PFSK-1 (cell line): ENCODE measurements at regions not wholly inside any gene's neighbourhood (a gene's known extent, or its start where the extent isn't known, plus 50 kb on each side); places are given as distances from the start of the nearest gene placed in this dataset.

ENCODE experiments used
- FOXP2 ChIP-seq: optimal IDR thresholded peaks from 2 replicates; pipeline ENCODE3; 2011; ENCODE audit warnings: borderline replicate concordance, control low read depth, inconsistent platforms; ENCODE audit not compliant: insufficient read depth; ENCODE audit errors: extremely low read length, extremely low read depth
- POLR2AphosphoS5 ChIP-seq: IDR thresholded peaks from 2 replicates; pipeline ENCODE4 v1.6.1; 2012; ENCODE audit warnings: low read depth, mild to moderate bottlenecking, control low read depth, low read length, moderate library complexity
- SIN3A ChIP-seq: IDR thresholded peaks from 2 replicates; pipeline ENCODE4 v1.6.1; 2012; ENCODE audit warnings: mild to moderate bottlenecking, low read length, moderate library complexity, borderline replicate concordance; ENCODE audit not compliant: insufficient read depth
- TAF1 ChIP-seq: IDR thresholded peaks from 2 replicates; pipeline ENCODE4 v1.6.1; 2012; ENCODE audit warnings: low read length, control low read depth, borderline replicate concordance; ENCODE audit not compliant: insufficient read depth
- TF ChIP-seq, protein P1 (sequence below), 2 experiments: IDR thresholded peaks; 2 replicates each; pipeline versions ENCODE4 v1.6.1 to v1.8.0; 2011 to 2012; ENCODE audit warnings: low read depth in 2 of 2, low read length in 2 of 2, control low read depth in 1 of 2, inconsistent platforms in 1 of 2, mild to moderate bottlenecking in 1 of 2, moderate library complexity in 1 of 2; ENCODE audit not compliant: insufficient read depth in 1 of 2

DNA sequence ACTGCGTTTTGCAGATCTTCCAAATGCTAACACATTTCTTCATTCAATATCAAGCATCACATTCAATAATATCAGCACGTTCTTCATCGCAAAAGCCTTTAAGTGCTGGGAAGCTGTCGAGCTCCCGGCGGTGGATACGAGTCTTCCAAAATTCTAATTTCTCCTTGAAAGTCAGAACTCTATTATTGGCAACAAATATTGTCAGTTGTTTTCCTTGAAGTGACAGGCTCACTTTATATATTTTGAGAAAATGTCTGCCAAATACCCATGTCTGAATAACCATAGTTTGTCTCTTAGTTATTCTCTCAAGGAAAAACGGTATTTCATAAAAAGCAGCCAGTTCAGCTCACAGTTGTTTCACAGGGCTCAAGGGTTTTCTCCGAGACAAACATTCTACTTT lies 226.2 kb upstream of the C1orf174 start:
- no peak for TF ChIP-seq TAF1
- TF ChIP-seq SIN3A, result no peak
- TF ChIP-seq POLR2AphosphoS5, result no peak
- no peak for TF ChIP-seq FOXP2
- TF ChIP-seq, protein P1, sequence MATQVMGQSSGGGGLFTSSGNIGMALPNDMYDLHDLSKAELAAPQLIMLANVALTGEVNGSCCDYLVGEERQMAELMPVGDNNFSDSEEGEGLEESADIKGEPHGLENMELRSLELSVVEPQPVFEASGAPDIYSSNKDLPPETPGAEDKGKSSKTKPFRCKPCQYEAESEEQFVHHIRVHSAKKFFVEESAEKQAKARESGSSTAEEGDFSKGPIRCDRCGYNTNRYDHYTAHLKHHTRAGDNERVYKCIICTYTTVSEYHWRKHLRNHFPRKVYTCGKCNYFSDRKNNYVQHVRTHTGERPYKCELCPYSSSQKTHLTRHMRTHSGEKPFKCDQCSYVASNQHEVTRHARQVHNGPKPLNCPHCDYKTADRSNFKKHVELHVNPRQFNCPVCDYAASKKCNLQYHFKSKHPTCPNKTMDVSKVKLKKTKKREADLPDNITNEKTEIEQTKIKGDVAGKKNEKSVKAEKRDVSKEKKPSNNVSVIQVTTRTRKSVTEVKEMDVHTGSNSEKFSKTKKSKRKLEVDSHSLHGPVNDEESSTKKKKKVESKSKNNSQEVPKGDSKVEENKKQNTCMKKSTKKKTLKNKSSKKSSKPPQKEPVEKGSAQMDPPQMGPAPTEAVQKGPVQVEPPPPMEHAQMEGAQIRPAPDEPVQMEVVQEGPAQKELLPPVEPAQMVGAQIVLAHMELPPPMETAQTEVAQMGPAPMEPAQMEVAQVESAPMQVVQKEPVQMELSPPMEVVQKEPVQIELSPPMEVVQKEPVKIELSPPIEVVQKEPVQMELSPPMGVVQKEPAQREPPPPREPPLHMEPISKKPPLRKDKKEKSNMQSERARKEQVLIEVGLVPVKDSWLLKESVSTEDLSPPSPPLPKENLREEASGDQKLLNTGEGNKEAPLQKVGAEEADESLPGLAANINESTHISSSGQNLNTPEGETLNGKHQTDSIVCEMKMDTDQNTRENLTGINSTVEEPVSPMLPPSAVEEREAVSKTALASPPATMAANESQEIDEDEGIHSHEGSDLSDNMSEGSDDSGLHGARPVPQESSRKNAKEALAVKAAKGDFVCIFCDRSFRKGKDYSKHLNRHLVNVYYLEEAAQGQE (IDR thresholded peaks at IDR 0.05; ENCODE audit: insufficient read depth in 1 of 2, low read depth in 2 of 2, low read length in 2 of 2), result no peak

DNA sequence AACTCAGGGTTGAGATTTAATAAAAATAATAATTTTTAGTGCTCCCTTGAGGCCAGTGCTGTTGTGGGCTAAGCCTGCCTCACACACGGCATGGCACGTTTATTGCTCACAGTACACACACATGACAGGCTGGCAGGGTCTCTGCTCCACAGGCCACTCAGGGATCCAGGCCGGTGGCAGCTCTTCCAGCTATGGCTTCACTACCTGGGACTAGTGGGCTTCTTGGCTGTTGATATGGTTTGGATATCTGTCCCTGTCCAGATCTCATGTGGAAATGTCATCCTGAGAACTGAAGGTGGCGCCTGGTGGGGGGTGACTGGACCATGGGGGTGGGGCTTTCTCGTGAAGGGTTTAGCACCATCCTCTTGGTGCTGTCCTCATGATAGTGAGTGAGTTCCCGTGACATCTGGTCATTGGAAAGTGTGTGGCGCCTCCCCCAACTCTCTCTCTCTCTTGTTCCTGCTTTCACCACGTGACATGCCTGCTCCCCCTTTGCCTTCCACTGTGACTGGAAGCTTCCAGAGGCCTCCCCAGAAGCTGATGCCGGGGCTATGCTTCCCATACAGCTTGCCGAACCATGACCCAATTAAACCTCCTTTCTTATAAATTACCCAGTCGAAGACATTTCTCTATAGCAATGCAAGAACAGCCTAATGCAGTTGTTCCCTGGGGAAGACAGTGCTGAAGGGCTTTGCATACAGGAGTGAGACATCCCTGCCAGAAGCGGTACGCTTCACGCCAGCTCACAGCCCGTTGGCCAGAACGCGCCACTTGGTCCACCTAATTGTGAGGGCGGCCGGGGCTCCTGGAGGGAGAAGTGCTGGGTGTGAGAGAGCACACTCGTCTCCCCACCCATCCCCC lies 226.9 kb upstream of the C1orf174 start:
- TF ChIP-seq FOXP2 (no peak), SIN3A (no peak), POLR2AphosphoS5 (no peak), TAF1 (no peak)
- TF ChIP-seq, protein P1 (IDR thresholded peaks at IDR 0.05; ENCODE audit: insufficient read depth in 1 of 2, low read depth in 2 of 2, low read length in 2 of 2), result no peak

DNA sequence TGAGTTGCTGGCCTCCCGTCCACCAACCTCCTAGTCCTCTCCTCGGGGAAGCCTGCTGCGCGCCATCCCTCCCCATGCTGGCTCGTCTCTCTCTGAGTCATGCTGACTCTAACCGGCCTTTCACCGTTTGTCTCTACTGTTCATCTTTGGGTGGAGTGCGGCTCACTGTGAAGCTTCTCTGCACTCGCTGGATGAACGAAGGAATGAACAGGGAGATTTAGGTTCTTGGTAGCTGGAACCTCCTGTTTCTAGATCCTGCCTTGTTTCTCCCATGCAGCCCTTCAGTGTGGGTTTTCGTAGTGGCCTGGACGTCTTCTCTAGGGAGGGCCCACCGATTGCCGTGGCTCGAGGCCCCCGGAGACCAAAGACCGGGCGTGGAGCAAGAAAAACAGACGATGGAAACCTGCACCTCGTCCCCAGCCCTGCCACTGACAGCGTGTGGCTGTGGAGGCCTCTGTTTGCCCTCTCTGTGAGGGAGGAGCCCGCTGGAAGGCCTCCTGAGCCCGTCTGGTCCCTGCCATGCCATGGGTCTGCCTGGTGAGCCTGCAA lies 227.6 kb upstream of the C1orf174 start:
- TF ChIP-seq POLR2AphosphoS5, result no peak
- TF ChIP-seq TAF1, result no peak
- TF ChIP-seq, protein P1 (IDR thresholded peaks at IDR 0.05; ENCODE audit: insufficient read depth in 1 of 2, low read depth in 2 of 2, low read length in 2 of 2), result no peak

DNA sequence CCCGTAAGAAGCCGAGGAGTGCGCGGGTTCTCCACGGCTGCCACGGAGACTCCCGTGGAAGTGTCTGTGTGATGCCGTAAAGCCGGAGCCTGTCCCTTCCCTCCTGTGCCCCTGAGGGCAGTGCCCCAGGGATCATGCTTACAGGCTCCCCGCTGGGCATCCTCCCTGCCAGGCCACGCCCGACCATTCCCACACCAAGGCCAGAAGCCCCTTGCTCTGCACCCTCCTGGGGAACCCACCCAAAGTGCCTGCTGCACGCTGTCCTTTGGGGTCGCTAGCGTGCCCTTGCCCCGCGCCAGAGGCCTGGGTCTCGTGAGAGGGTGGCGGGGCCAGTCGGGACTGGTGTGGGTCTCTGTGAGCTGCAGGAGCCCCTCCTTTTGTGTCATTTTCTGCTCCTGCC lies 228.5 kb upstream of the C1orf174 start:
- TF ChIP-seq, protein P1 (IDR thresholded peaks at IDR 0.05; ENCODE audit: insufficient read depth in 1 of 2, low read depth in 2 of 2, low read length in 2 of 2), result no peak
- TF ChIP-seq POLR2AphosphoS5, result no peak
- TF ChIP-seq TAF1, result no peak

DNA sequence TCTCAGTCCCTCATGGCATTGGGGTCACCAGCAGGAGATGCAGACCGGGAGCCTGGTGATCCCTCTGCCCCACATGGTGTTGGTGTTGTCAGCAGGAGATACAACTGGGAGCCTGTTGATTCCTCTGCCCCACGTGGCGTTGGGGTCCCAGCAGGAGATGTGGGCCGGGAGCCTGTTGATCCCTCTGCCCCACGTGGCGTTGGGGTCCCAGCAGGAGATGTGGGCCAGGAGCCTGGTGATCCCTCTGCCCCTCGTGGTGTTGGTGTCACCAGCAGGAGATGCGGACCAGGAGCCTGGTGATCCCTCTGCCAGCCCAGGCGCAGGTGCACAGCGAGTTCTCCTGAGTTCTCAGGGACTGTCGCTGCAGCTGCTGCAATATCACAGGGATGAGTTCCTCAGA lies 229.6 kb upstream of the C1orf174 start:
- TF ChIP-seq FOXP2, result no peak
